Calu3 (cell line): ENCODE measurements at regions not wholly inside any gene's neighbourhood (a gene's known extent, or its start where the extent isn't known, plus 50 kb on each side); places are given as distances from the start of the nearest gene placed in this dataset.

Source experiments
- BruUV-seq: library from RNA; stranded (reverse); fragments of 400-500 nt; replicated peaks from 2 replicates; lab custom pipeline; 2021; lab: Mats Ljungman, UMichigan
- CTCF ChIA-PET: fragments of 300-600 bp; sonication (Branson Sonifier 250); formaldehyde crosslinking; loops from one replicate; lab custom pipeline; 2022; ENCODE audit warnings: antibody characterized with exemption; lab: Charles Lee
- DNase-seq: peaks from one replicate; pipeline ENCODE4 v3.0.0; 2022
- H3K27ac Mint-ChIP-seq: one replicate; pipeline ENCODE4 v1.8.0; 2022; ENCODE audit warnings: mixed read lengths; ENCODE audit not compliant: unreplicated experiment
- H3K27me3 Mint-ChIP-seq: one replicate; pipeline ENCODE4 v1.8.0; 2022; ENCODE audit warnings: mixed read lengths; ENCODE audit not compliant: unreplicated experiment
- H3K36me3 Mint-ChIP-seq: one replicate; pipeline ENCODE4 v1.8.0; 2022; ENCODE audit warnings: mild to moderate bottlenecking, moderate library complexity, mixed read lengths; ENCODE audit not compliant: insufficient read depth, unreplicated experiment
- H3K4me1 Mint-ChIP-seq: one replicate; pipeline ENCODE4 v1.8.0; 2022; ENCODE audit warnings: mild to moderate bottlenecking, low read depth, mixed read lengths; ENCODE audit not compliant: unreplicated experiment
- H3K4me3 Mint-ChIP-seq: one replicate; pipeline ENCODE4 v1.8.0; 2022; ENCODE audit warnings: mild to moderate bottlenecking, low read depth, moderate library complexity, mixed read lengths; ENCODE audit not compliant: unreplicated experiment
- H3K9me3 Mint-ChIP-seq: one replicate; pipeline ENCODE4 v1.8.0; 2022; ENCODE audit warnings: low read depth, mixed read lengths; ENCODE audit not compliant: unreplicated experiment
- intact Hi-C: fragments of 100-400 bp; cut with micrococcal nuclease; formaldehyde crosslinking; loops from one replicate; pipeline ENCODE4 v1.10.0; 2022; ENCODE audit not compliant: unreplicated experiment
- TF ChIP-seq, protein P1 (sequence below): fragments of 200-600 bp; IDR thresholded peaks from one replicate; pipeline ENCODE4 v1.8.0; 2022; ENCODE audit warnings: antibody characterized with exemption; ENCODE audit not compliant: unreplicated experiment

DNA sequence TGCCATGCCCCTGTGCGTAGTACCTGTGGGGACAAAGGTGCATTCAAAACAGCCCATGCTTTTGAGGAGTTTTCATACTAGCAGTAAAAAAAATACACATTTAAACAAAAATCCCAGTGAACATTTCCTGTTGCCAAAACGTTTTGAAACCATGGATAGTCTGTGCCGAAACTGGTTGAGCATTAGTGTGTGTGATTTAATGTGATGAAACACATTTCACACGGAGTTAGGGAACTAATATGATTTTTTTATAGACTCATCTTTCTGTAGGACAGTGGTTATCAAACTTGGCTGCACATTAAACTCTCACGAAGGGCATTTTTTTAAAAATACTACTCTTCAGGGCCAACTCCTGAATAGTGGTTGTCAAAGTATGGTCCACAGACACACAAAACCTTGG, 111.8 kb upstream of the CREB5 start:
- TF ChIP-seq, protein P1, sequence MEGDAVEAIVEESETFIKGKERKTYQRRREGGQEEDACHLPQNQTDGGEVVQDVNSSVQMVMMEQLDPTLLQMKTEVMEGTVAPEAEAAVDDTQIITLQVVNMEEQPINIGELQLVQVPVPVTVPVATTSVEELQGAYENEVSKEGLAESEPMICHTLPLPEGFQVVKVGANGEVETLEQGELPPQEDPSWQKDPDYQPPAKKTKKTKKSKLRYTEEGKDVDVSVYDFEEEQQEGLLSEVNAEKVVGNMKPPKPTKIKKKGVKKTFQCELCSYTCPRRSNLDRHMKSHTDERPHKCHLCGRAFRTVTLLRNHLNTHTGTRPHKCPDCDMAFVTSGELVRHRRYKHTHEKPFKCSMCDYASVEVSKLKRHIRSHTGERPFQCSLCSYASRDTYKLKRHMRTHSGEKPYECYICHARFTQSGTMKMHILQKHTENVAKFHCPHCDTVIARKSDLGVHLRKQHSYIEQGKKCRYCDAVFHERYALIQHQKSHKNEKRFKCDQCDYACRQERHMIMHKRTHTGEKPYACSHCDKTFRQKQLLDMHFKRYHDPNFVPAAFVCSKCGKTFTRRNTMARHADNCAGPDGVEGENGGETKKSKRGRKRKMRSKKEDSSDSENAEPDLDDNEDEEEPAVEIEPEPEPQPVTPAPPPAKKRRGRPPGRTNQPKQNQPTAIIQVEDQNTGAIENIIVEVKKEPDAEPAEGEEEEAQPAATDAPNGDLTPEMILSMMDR, result no peak
- CTCF ChIA-PET, result no interaction called here
- Mint-ChIP-seq H3K9me3 (no peaks in the 10 kb centered on the region), H3K36me3 (no peaks in the 10 kb centered on the region), H3K27me3 (no peaks in the 10 kb centered on the region), H3K4me1 (no peaks in the 10 kb centered on the region), H3K27ac (no peak overlapping the region), H3K4me3 (no peak overlapping the region)
- no peak for DNase-seq
- intact Hi-C loops, result no loop called here
- no TSS peak for BruUV-seq

DNA sequence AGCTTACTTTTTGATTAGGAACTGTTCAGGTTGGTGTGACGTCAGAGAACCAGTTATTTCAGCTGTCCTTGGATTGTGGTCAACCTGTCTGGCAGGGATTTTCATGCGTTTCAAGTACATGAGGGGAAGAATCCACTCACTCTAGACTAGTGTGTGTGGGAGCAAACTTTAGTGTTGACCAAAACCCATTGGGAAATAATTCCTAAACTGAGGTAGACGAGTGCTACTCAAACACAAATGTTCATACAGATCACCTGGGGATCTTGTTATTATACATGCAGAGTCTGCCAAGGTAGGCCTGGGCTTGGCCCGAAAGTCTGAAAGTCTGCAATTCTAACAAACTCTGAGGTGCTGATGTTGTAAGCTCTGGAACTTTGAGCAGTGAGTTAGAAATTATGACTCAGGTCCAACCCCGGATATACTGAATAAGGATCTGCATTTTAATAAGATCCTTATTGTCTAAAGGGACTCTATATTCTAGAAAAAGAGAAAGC, 111.1 kb upstream of the CREB5 start:
- intact Hi-C loops, result no loop called here
- no peaks in the 10 kb centered on the region for H3K36me3 Mint-ChIP-seq
- TF ChIP-seq, protein P1, result no peak
- no peak overlapping the region for H3K27ac Mint-ChIP-seq
- H3K9me3 Mint-ChIP-seq, result no peaks in the 10 kb centered on the region
- CTCF ChIA-PET, result interaction anchor here (0.8 to 0.9 kb wide), 2 partner anchors 57 to 104 kb away, joined by 3 to 4 read pairs; no protein-coding TSS in a partner anchor
- H3K4me1 Mint-ChIP-seq, result no peaks in the 10 kb centered on the region
- H3K4me3 Mint-ChIP-seq, result no peak overlapping the region
- BruUV-seq, result no TSS peak
- no peaks in the 10 kb centered on the region for H3K27me3 Mint-ChIP-seq
- DNase-seq, result no peak

DNA sequence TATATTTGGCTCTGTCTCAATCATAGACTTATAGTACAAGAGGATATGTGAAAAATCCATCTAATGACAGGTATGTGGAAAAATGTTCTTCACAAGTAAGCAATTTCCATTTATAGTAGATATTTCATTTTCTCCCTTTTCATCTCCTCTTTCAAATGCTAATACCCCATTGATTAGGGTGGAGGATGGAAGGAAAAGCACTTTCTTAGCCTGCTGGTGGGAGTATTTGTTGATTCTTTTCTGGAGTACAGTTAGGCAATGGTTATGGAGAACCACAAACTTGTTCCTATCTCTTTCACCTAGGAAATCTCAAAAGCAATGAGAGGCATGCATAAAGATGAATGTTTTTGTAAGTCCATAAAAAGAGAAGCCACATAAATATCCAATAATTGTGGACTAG, 108.0 kb upstream of the CREB5 start:
- no TSS peak for BruUV-seq
- intact Hi-C loops, result no loop called here
- no peak overlapping the region for H3K4me3 Mint-ChIP-seq
- CTCF ChIA-PET, result interaction anchor here (1.7 kb wide), 1 partner anchor 7 kb away, joined by 6 read pairs; no protein-coding TSS in a partner anchor
- DNase-seq, result no peak
- peaks cover 3% of the 10 kb centered on the region for H3K4me1 Mint-ChIP-seq
- no peaks in the 10 kb centered on the region for H3K9me3 Mint-ChIP-seq
- H3K27ac Mint-ChIP-seq, result no peak overlapping the region
- H3K36me3 Mint-ChIP-seq, result no peaks in the 10 kb centered on the region
- H3K27me3 Mint-ChIP-seq, result no peaks in the 10 kb centered on the region
- TF ChIP-seq, protein P1, result no peak

DNA sequence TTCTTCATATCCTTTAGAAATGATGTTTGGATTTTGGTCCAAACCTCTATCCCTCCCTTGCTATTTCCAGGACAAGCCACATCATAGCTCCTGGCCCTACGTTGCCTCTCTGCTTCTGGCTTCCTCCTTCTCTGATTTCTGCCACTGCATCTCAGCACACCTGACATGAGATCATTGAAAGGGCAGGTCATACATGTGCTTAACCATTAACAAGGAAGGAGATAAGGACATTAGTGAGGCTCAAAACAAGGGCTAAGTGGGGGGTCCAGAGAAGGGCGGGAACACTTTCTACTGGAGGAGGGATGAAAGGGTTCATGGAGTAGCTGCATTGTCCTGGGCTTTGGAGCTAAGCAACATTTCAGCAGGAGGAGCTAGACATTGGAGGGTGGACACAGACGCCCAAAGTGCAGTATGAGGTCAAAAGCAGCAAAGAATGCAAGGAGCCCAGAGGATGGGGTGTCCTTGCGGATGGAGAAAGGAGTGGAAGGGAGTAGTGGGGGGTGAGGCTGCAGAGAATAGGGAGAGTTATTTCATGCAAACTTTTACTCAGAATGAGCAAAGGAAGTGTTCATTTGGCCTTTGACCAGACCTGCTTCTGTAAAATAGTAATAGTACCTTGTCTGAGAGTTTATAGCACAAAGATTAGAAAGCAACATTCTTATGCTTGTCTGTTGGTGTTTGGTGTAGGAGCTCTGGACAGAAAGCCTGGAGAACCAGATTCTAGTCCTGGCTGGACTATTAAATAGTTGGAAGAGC, 102.4 kb upstream of the CREB5 start:
- Mint-ChIP-seq H3K4me3 (no peak overlapping the region), H3K27ac (no peak overlapping the region)
- TF ChIP-seq, protein P1, result no peak

More for the DNA sequence above, 102.4 kb upstream of the CREB5 start:
- no TSS peak for BruUV-seq
- intact Hi-C loops, result no loop called here
- Mint-ChIP-seq H3K27me3 (peaks cover 22% of the 10 kb centered on the region), H3K9me3 (no peaks in the 10 kb centered on the region), H3K4me1 (peaks cover 13% of the 10 kb centered on the region), H3K36me3 (no peaks in the 10 kb centered on the region)
- peak; percentile 19 for DNase-seq
- CTCF ChIA-PET, result interaction anchor here (1.0 to 1.1 kb wide), 2 partner anchors 11 to 70 kb away, joined by 3 to 4 read pairs; no protein-coding TSS in a partner anchor
